Chondrocyte (in vitro differentiated cells): ENCODE measurements at regions not wholly inside any gene's neighbourhood (a gene's known extent, or its start where the extent isn't known, plus 50 kb on each side); places are given as distances from the start of the nearest gene placed in this dataset.

ENCODE experiments used
- DNase-seq: peaks from one replicate; pipeline ENCODE4 v3.0.0; 2021; ENCODE audit warnings: mixed read lengths, low spot score
- H3K27ac Mint-ChIP-seq: one replicate; pipeline ENCODE4 v1.8.0; 2021; ENCODE audit warnings: mild to moderate bottlenecking, moderate library complexity, mixed read lengths; ENCODE audit not compliant: unreplicated experiment
- H3K27me3 Mint-ChIP-seq: 2 replicates; pipeline ENCODE4 v1.8.0; 2021; ENCODE audit warnings: low read depth, mixed read lengths
- H3K36me3 Mint-ChIP-seq: 2 replicates; pipeline ENCODE4 v1.8.0; 2021; ENCODE audit warnings: low read depth, mixed read lengths
- H3K4me1 Mint-ChIP-seq: 2 replicates; pipeline ENCODE4 v1.8.0; 2021; ENCODE audit warnings: low read depth, mild to moderate bottlenecking, mixed read lengths
- H3K4me3 Mint-ChIP-seq: one replicate; pipeline ENCODE4 v1.8.0; 2021; ENCODE audit warnings: mild to moderate bottlenecking, moderate library complexity, mixed read lengths; ENCODE audit not compliant: unreplicated experiment
- H3K9me3 Mint-ChIP-seq: 2 replicates; pipeline ENCODE4 v1.8.0; 2021; ENCODE audit warnings: low read depth, mixed read lengths
- CTCF ChIP-seq: fragments of 200-600 bp; sonication (generic); IDR thresholded peaks from 2 replicates; pipeline ENCODE4 v1.5.0; 2021; ENCODE audit warnings: antibody characterized with exemption, mild to moderate bottlenecking, moderate library complexity

DNA sequence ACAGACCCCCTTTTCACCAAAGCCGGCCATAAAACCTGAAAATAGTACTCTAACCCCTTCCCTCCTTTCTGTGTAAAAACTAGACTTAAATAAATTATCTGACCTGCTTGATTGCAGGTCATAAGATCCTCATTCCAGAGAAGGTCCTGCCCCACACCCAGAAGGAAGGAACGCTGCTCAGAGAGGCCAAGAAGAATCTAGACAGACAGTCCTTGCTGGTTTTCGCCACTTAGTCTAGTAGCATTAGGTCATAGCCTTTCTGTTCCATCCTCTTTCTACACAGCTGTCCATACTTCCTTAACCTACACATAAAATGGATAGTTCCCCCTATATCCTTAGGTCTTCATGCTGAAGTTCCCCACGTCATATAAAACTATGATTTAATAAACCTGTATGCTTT lies 83.7 kb upstream of the IGF1 start:
- DNase-seq: no peak
- H3K9me3 Mint-ChIP-seq: peaks cover 10% of the 10 kb centered on the region
- no peaks in the 10 kb centered on the region for H3K36me3 Mint-ChIP-seq
- peaks cover 53% of the 10 kb centered on the region for H3K4me1 Mint-ChIP-seq
- no peak overlapping the region for H3K27ac Mint-ChIP-seq
- no peak overlapping the region for H3K4me3 Mint-ChIP-seq
- H3K27me3 Mint-ChIP-seq: no peaks in the 10 kb centered on the region
- TF ChIP-seq CTCF: no peak

DNA sequence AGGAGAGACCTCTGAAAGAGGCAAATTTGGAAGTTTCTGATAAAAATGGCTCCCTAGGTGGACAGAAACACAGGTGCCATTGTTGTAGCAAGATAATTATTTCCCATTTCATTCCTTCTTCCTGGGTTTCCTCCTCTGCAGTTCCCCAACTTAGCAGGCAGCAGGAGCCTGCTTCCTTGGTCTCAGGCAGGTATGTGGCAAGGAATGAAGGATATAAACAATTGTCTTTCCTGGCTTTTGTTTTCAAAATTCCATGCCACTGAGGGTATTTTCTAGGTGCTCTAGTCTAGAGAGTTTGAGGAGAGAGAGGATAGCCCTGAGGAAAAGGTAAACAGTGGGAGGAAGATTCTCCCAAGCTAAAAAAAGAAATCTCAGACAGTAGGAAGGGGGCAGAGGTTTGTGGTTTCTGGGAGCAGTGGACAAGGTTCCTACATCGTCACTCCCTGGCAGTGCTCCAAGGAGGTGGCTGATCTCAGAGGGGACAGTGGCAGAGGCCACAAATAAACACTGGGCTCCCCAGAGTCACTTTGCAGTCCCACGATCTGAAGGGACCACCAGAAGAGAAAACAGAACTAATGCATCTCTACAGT lies 82.6 kb upstream of the IGF1 start:
- Mint-ChIP-seq H3K4me1 (peaks cover 43% of the 10 kb centered on the region), H3K36me3 (no peaks in the 10 kb centered on the region), H3K27ac (peak overlapping the region; percentile 19), H3K27me3 (no peaks in the 10 kb centered on the region), H3K9me3 (peaks cover 10% of the 10 kb centered on the region), H3K4me3 (no peak overlapping the region)
- no peak for DNase-seq
- no peak for TF ChIP-seq CTCF

DNA sequence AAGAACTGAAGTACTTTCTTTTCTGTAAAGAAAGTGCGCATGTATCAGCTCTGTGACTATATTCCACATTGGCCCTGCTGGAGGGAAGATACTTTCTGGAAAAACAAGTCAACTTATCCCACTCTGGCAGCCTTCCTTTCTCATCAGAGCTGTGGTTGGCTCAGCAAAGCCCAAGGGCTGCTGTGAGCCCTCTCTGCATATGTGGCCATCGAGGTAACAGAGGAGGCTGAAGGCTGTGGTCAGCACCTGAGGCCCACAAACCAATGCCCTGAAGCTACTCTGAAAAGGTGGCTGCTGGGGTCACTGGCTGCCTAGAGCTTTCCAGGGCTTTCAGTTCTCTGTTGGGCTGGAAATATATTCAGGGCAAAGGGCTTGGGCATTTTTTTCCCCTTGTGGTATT lies 70.8 kb upstream of the IGF1 start:
- H3K36me3 Mint-ChIP-seq: no peaks in the 10 kb centered on the region
- no peak overlapping the region for H3K27ac Mint-ChIP-seq
- H3K4me1 Mint-ChIP-seq: no peaks in the 10 kb centered on the region
- no peak for TF ChIP-seq CTCF
- no peaks in the 10 kb centered on the region for H3K9me3 Mint-ChIP-seq
- no peaks in the 10 kb centered on the region for H3K27me3 Mint-ChIP-seq
- no peak overlapping the region for H3K4me3 Mint-ChIP-seq
- no peak for DNase-seq

- no peak for DNase-seq
- peaks cover 7% of the 10 kb centered on the region for H3K4me1 Mint-ChIP-seq
- no peak overlapping the region for H3K4me3 Mint-ChIP-seq
- no peak for TF ChIP-seq CTCF
- H3K9me3 Mint-ChIP-seq: no peaks in the 10 kb centered on the region
- no peaks in the 10 kb centered on the region for H3K36me3 Mint-ChIP-seq
- H3K27me3 Mint-ChIP-seq: no peaks in the 10 kb centered on the region
- no peak overlapping the region for H3K27ac Mint-ChIP-seq
These were observed 69.3 kb upstream of the IGF1 start for GRCh38 chr12:102549691-102550090.

GRCh38 chr12:102548543-102548942 lies 68.2 kb upstream of the IGF1 start:
- Mint-ChIP-seq H3K9me3 (no peaks in the 10 kb centered on the region), H3K27me3 (no peaks in the 10 kb centered on the region), H3K4me3 (no peak overlapping the region), H3K36me3 (no peaks in the 10 kb centered on the region), H3K27ac (no peak overlapping the region), H3K4me1 (peaks cover 8% of the 10 kb centered on the region)
- no peak for TF ChIP-seq CTCF
- DNase-seq: no peak
